Neural crest cell (in vitro differentiated cells): ENCODE measurements at regions not wholly inside any gene's neighbourhood (a gene's known extent, or its start where the extent isn't known, plus 50 kb on each side); places are given as distances from the start of the nearest gene placed in this dataset.

Source experiments
- DNase-seq: peaks from one replicate; pipeline ENCODE4 v3.0.0; 2021; ENCODE audit warnings: low read depth, mixed read lengths, low spot score
- H3K27ac Mint-ChIP-seq: one replicate; pipeline ENCODE4 v1.8.0; 2021; ENCODE audit warnings: mild to moderate bottlenecking, mixed read lengths; ENCODE audit not compliant: unreplicated experiment
- H3K27me3 Mint-ChIP-seq: 2 replicates; pipeline ENCODE4 v1.8.0; 2021; ENCODE audit warnings: low read depth, mild to moderate bottlenecking, mixed read lengths
- H3K36me3 Mint-ChIP-seq: 2 replicates; pipeline ENCODE4 v1.8.0; 2021; ENCODE audit warnings: low read depth, mild to moderate bottlenecking, mixed read lengths
- H3K4me1 Mint-ChIP-seq: 2 replicates; pipeline ENCODE4 v1.8.0; 2021; ENCODE audit warnings: mixed read lengths
- H3K4me3 Mint-ChIP-seq: one replicate; pipeline ENCODE4 v1.8.0; 2021; ENCODE audit warnings: mild to moderate bottlenecking, mixed read lengths
- H3K9me3 Mint-ChIP-seq: 2 replicates; pipeline ENCODE4 v1.8.0; 2021; ENCODE audit warnings: mixed read lengths
- TF ChIP-seq, protein P1 (sequence below): fragments of 200-600 bp; sonication (generic); conservative IDR thresholded peaks from 2 replicates; pipeline ENCODE4 v1.5.0; 2021; ENCODE audit warnings: antibody characterized with exemption, mild to moderate bottlenecking

GRCh38 chr5:171650597-171650996 is 135.0 kb upstream of the SMIM23 start:
- H3K9me3 Mint-ChIP-seq = peaks cover 2% of the 10 kb centered on the region
- TF ChIP-seq, protein P1, sequence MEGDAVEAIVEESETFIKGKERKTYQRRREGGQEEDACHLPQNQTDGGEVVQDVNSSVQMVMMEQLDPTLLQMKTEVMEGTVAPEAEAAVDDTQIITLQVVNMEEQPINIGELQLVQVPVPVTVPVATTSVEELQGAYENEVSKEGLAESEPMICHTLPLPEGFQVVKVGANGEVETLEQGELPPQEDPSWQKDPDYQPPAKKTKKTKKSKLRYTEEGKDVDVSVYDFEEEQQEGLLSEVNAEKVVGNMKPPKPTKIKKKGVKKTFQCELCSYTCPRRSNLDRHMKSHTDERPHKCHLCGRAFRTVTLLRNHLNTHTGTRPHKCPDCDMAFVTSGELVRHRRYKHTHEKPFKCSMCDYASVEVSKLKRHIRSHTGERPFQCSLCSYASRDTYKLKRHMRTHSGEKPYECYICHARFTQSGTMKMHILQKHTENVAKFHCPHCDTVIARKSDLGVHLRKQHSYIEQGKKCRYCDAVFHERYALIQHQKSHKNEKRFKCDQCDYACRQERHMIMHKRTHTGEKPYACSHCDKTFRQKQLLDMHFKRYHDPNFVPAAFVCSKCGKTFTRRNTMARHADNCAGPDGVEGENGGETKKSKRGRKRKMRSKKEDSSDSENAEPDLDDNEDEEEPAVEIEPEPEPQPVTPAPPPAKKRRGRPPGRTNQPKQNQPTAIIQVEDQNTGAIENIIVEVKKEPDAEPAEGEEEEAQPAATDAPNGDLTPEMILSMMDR = no peak
- H3K4me3 Mint-ChIP-seq = no peak overlapping the region
- H3K27ac Mint-ChIP-seq = no peak overlapping the region
- peaks cover 26% of the 10 kb centered on the region for H3K4me1 Mint-ChIP-seq
- H3K36me3 Mint-ChIP-seq = no peaks in the 10 kb centered on the region
- DNase-seq = no peak
- no peaks in the 10 kb centered on the region for H3K27me3 Mint-ChIP-seq

DNA sequence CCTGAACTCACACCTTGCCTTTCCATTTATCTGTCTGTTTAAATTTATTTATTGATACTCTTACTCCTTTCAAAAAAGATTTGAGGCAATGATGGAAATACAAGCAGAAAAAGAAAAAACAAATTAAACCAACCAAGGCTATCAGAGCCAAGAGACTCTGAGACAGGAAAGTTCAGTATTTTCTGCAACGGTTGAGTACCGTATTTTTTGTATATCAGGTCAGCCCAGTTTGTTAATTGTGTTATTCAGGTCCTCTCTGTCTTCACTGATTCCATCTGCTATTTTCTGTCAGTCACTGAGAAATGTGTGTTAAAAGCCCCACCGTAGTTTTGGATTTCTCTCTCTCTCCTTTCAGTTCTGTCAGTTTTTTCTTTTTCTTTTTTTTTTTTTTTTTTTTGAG is 134.5 kb upstream of the SMIM23 start:
- H3K36me3 Mint-ChIP-seq = no peaks in the 10 kb centered on the region
- H3K4me1 Mint-ChIP-seq = peaks cover 20% of the 10 kb centered on the region
- H3K9me3 Mint-ChIP-seq = peaks cover 2% of the 10 kb centered on the region
- TF ChIP-seq, protein P1 = no peak
- DNase-seq = no peak
- no peak overlapping the region for H3K4me3 Mint-ChIP-seq
- H3K27me3 Mint-ChIP-seq = no peaks in the 10 kb centered on the region
- H3K27ac Mint-ChIP-seq = no peak overlapping the region

DNA sequence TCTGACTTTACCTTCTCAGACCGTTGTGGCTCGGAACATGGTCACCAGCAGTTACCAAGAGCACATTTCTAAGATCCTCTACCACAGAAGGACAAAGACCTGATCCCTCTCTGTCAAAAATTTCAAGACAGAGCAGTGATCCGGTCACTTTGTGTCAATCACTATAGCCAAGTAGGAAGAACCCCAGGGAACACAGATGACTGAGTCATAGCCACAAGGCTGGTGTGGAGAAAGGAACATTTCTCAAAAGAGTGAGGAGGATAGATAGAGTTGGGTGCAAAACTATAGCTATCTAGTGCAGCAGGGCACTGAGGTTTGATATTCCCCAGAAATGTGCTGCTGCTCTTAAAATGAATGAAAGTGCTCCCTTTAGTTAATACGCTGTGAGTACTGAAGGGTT is 130.7 kb upstream of the SMIM23 start:
- no peak for DNase-seq
- H3K4me1 Mint-ChIP-seq = peaks cover 9% of the 10 kb centered on the region
- TF ChIP-seq, protein P1 = no peak
- H3K36me3 Mint-ChIP-seq = no peaks in the 10 kb centered on the region
- no peak overlapping the region for H3K27ac Mint-ChIP-seq
- H3K4me3 Mint-ChIP-seq = no peak overlapping the region
- peaks cover 2% of the 10 kb centered on the region for H3K9me3 Mint-ChIP-seq
- H3K27me3 Mint-ChIP-seq = no peaks in the 10 kb centered on the region

- peaks cover 2% of the 10 kb centered on the region for H3K9me3 Mint-ChIP-seq
- TF ChIP-seq, protein P1 = no peak
Observed at GRCh38 chr5:171657473-171657872, 128.1 kb upstream of the SMIM23 start.

GRCh38 chr5:171659896-171660295 is 125.7 kb upstream of the SMIM23 start:
- no peaks in the 10 kb centered on the region for H3K27me3 Mint-ChIP-seq
- H3K4me1 Mint-ChIP-seq = peaks cover 9% of the 10 kb centered on the region
- H3K4me3 Mint-ChIP-seq = no peak overlapping the region
- TF ChIP-seq, protein P1 = no peak
- H3K36me3 Mint-ChIP-seq = no peaks in the 10 kb centered on the region
- no peak overlapping the region for H3K27ac Mint-ChIP-seq
- DNase-seq = no peak
- peaks cover under 1% of the 10 kb centered on the region for H3K9me3 Mint-ChIP-seq

More at GRCh38 chr5:171657473-171657872, 128.1 kb upstream of the SMIM23 start:
- no peak for DNase-seq
- Mint-ChIP-seq H3K27ac (no peak overlapping the region), H3K36me3 (no peaks in the 10 kb centered on the region), H3K27me3 (no peaks in the 10 kb centered on the region), H3K4me3 (no peak overlapping the region), H3K4me1 (peaks cover 9% of the 10 kb centered on the region)

GRCh38 chr5:171660434-171660833 is 125.2 kb upstream of the SMIM23 start:
- H3K9me3 Mint-ChIP-seq = peaks cover 3% of the 10 kb centered on the region
- TF ChIP-seq, protein P1 = no peak
- no peaks in the 10 kb centered on the region for H3K27me3 Mint-ChIP-seq
- H3K4me1 Mint-ChIP-seq = peaks cover 9% of the 10 kb centered on the region
- no peak overlapping the region for H3K27ac Mint-ChIP-seq
- H3K4me3 Mint-ChIP-seq = no peak overlapping the region
- DNase-seq = no peak
- H3K36me3 Mint-ChIP-seq = no peaks in the 10 kb centered on the region
